ENCODE measurements at regions not wholly inside any gene's neighbourhood (a gene's known extent, or its start where the extent isn't known, plus 50 kb on each side); places are given as distances from the start of the nearest gene placed in this dataset.

DNA sequence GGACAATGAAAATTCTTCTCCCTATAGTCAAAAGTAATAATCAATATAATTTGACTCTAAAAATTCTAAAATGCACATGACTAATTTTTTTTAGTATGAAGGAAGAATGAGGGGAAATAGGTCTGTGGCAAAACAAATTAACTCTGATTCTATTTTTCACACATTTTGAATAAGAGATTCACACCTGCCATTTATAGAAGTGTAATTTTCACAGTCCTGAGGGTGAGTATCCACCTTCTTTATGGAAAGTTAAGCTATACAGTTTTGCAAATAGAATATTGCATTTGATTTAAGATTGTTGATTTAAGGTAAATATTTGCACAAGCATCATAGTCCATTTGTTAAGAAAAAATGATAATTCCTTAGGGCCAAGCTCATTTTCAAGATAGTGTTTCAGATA lies 417.7 kb downstream of the CHSY3 start:
- TF ChIP-seq, protein P1, sequence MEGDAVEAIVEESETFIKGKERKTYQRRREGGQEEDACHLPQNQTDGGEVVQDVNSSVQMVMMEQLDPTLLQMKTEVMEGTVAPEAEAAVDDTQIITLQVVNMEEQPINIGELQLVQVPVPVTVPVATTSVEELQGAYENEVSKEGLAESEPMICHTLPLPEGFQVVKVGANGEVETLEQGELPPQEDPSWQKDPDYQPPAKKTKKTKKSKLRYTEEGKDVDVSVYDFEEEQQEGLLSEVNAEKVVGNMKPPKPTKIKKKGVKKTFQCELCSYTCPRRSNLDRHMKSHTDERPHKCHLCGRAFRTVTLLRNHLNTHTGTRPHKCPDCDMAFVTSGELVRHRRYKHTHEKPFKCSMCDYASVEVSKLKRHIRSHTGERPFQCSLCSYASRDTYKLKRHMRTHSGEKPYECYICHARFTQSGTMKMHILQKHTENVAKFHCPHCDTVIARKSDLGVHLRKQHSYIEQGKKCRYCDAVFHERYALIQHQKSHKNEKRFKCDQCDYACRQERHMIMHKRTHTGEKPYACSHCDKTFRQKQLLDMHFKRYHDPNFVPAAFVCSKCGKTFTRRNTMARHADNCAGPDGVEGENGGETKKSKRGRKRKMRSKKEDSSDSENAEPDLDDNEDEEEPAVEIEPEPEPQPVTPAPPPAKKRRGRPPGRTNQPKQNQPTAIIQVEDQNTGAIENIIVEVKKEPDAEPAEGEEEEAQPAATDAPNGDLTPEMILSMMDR (IDR thresholded peaks at IDR 0.05 in 2 of 3, conservative IDR thresholded peaks at IDR 0.05 in 1 of 3; ENCODE audit: control insufficient read depth in 2 of 3, extremely low read depth in 1 of 3, insufficient read depth in 1 of 3, low read depth in 3 of 3, low read length in 3 of 3): no peak
- TF ChIP-seq POLR2AphosphoS5 (IDR thresholded peaks at IDR 0.05; ENCODE audit: low read length) (no peak), JUND (IDR thresholded peaks at IDR 0.05; ENCODE audit: low read depth, low read length) (no peak), EGR1 (IDR thresholded peaks at IDR 0.05; ENCODE audit: borderline replicate concordance in 1 of 2, low read depth in 2 of 2, low read length in 2 of 2) (no peak), IKZF1 (conservative IDR thresholded peaks at IDR 0.05) (no peak; the same call in 1 of the 2 replicates), SIX5 (IDR thresholded peaks at IDR 0.05; ENCODE audit: low read depth, low read length, severe bottlenecking) (no peak), ZNF384 (IDR thresholded peaks at IDR 0.05; ENCODE audit: borderline replicate concordance, low read depth, low read length) (0 out of 2 replicates have a peak, but pooled peaks have one; percentile 15), REST (IDR thresholded peaks at IDR 0.05; ENCODE audit: low read depth, low read length) (no peak), SIN3A (IDR thresholded peaks at IDR 0.05; ENCODE audit: low read depth, low read length) (no peak), TAF1 (IDR thresholded peaks at IDR 0.05; ENCODE audit: borderline replicate concordance, low read depth, low read length) (no peak), IRF3 (IDR thresholded peaks at IDR 0.05) (no peak), NFYB (IDR thresholded peaks at IDR 0.05; ENCODE audit: insufficient read depth, low read depth, low read length) (no peak)
- TF ChIP-seq, protein P2, sequence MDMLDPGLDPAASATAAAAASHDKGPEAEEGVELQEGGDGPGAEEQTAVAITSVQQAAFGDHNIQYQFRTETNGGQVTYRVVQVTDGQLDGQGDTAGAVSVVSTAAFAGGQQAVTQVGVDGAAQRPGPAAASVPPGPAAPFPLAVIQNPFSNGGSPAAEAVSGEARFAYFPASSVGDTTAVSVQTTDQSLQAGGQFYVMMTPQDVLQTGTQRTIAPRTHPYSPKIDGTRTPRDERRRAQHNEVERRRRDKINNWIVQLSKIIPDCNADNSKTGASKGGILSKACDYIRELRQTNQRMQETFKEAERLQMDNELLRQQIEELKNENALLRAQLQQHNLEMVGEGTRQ (IDR thresholded peaks at IDR 0.05; ENCODE audit: borderline replicate concordance, low read depth, low read length): no peak
